Astrocyte (in vitro differentiated cells and primary cell): ENCODE measurements at regions not wholly inside any gene's neighbourhood (a gene's known extent, or its start where the extent isn't known, plus 50 kb on each side); places are given as distances from the start of the nearest gene placed in this dataset.

Experiments used
- DNase-seq: peaks from one replicate; pipeline ENCODE4 v3.0.0-alpha.2; 2010; ENCODE audit warnings: low read depth
- FAIRE-seq: peaks from 2 replicates; lab custom pipeline; 2011; peaks lifted over from hg19 to GRCh38; lab: Jason Lieb, UNC
- H2AFZ ChIP-seq: 2 replicates; pipeline ENCODE4 v1.6.0; 2012; ENCODE audit warnings: low read depth, low read length, inconsistent platforms
- H3K27ac ChIP-seq: 2 replicates; pipeline ENCODE4 v1.5.1; 2011; ENCODE audit warnings: low read depth, low read length, inconsistent platforms
- H3K27me3 ChIP-seq: 2 replicates; pipeline ENCODE4 v1.6.0; 2011; ENCODE audit warnings: low read length, inconsistent platforms; ENCODE audit not compliant: insufficient read depth
- H3K36me3 ChIP-seq: 2 replicates; pipeline ENCODE4 v1.5.1; 2011; ENCODE audit warnings: low read length, inconsistent platforms; ENCODE audit not compliant: insufficient read depth
- H3K4me1 ChIP-seq: 2 replicates; pipeline ENCODE4 v1.5.1; 2011; ENCODE audit warnings: low read length, inconsistent platforms; ENCODE audit not compliant: insufficient read depth
- H3K4me2 ChIP-seq: 2 replicates; pipeline ENCODE4 v1.6.0; 2012; ENCODE audit warnings: low read length, inconsistent platforms
- H3K4me3 ChIP-seq: 2 replicates; pipeline ENCODE4 v1.5.1; 2011; ENCODE audit warnings: low read depth, mild to moderate bottlenecking, low read length, inconsistent platforms; ENCODE audit not compliant: insufficient read depth
- H3K79me2 ChIP-seq: 2 replicates; pipeline ENCODE4 v1.6.0; 2012; ENCODE audit warnings: mild to moderate bottlenecking, low read length, inconsistent platforms; ENCODE audit not compliant: insufficient read depth
- H3K9ac ChIP-seq: 2 replicates; pipeline ENCODE4 v1.6.0; 2012; ENCODE audit warnings: mild to moderate bottlenecking, low read length, inconsistent platforms
- H3K9me3 ChIP-seq: 2 replicates; pipeline ENCODE4 v1.5.1; 2012; ENCODE audit warnings: low read depth, mild to moderate bottlenecking, low read length, inconsistent platforms; ENCODE audit not compliant: insufficient read depth
- H4K20me1 ChIP-seq: 2 replicates; pipeline ENCODE4 v1.6.0; 2012; ENCODE audit warnings: low read length, inconsistent platforms; ENCODE audit not compliant: insufficient read depth
- H3K27ac Mint-ChIP-seq: one replicate; pipeline ENCODE4 v1.8.0; 2021; ENCODE audit warnings: mild to moderate bottlenecking, mixed read lengths; ENCODE audit not compliant: unreplicated experiment
- H3K27me3 Mint-ChIP-seq: one replicate; pipeline ENCODE4 v1.8.0; 2021; ENCODE audit warnings: low read depth, mixed read lengths; ENCODE audit not compliant: unreplicated experiment
- H3K36me3 Mint-ChIP-seq: one replicate; pipeline ENCODE4 v1.8.0; 2021; ENCODE audit warnings: low read depth, mixed read lengths; ENCODE audit not compliant: unreplicated experiment
- H3K4me1 Mint-ChIP-seq: one replicate; pipeline ENCODE4 v1.8.0; 2021; ENCODE audit warnings: low read depth, mixed read lengths; ENCODE audit not compliant: unreplicated experiment
- H3K4me3 Mint-ChIP-seq: one replicate; pipeline ENCODE4 v1.8.0; 2021; ENCODE audit warnings: mild to moderate bottlenecking, moderate library complexity, mixed read lengths; ENCODE audit not compliant: unreplicated experiment
- H3K9me3 Mint-ChIP-seq: one replicate; pipeline ENCODE4 v1.8.0; 2021; ENCODE audit warnings: mild to moderate bottlenecking, mixed read lengths; ENCODE audit not compliant: unreplicated experiment
- CTCF ChIP-seq: IDR thresholded peaks from 2 replicates; pipeline ENCODE4 v1.5.1; 2011; ENCODE audit warnings: low read depth, mild to moderate bottlenecking, inconsistent platforms, low read length, moderate library complexity; ENCODE audit not compliant: insufficient read depth
- EZH2 ChIP-seq: IDR thresholded peaks from 2 replicates; pipeline ENCODE4 v1.6.1; 2012; ENCODE audit warnings: mild to moderate bottlenecking, low read length, inconsistent platforms; ENCODE audit not compliant: insufficient read depth

- Histone ChIP-seq H3K36me3 (no peaks in the 10 kb centered on the region), H3K9ac (no peak overlapping the region), H3K27ac (no peak overlapping the region), H3K27me3 (no peaks in the 10 kb centered on the region), H3K4me2 (no peak overlapping the region), H4K20me1 (no peaks in the 10 kb centered on the region), H3K79me2 (no peaks in the 10 kb centered on the region), H3K4me3 (no peak overlapping the region), H3K4me1 (no peaks in the 10 kb centered on the region), H3K9me3 (no peaks in the 10 kb centered on the region), H2AFZ (no peak overlapping the region)
- H3K27me3 Mint-ChIP-seq = no peaks in the 10 kb centered on the region
- H3K4me3 Mint-ChIP-seq = no peak overlapping the region
- FAIRE-seq = no peak
- H3K27ac Mint-ChIP-seq = no peak overlapping the region
- no peaks in the 10 kb centered on the region for H3K4me1 Mint-ChIP-seq
- H3K36me3 Mint-ChIP-seq = no peaks in the 10 kb centered on the region
- H3K9me3 Mint-ChIP-seq = no peaks in the 10 kb centered on the region
- DNase-seq = no peak
- TF ChIP-seq EZH2 = no peak
These were observed 152.3 kb downstream of the IPMK start for GRCh38 chr10:58115218-58116050.

GRCh38 chr10:58109731-58110130 is 158.0 kb downstream of the IPMK start:
- Mint-ChIP-seq H3K4me1 (peaks cover 15% of the 10 kb centered on the region), H3K9me3 (peaks cover 3% of the 10 kb centered on the region), H3K27ac (no peak overlapping the region), H3K27me3 (no peaks in the 10 kb centered on the region), H3K36me3 (no peaks in the 10 kb centered on the region), H3K4me3 (no peak overlapping the region)
- DNase-seq = peak; percentile 34
- Histone ChIP-seq H3K27ac (no peak overlapping the region), H3K4me2 (no peak overlapping the region), H3K27me3 (no peaks in the 10 kb centered on the region), H4K20me1 (no peaks in the 10 kb centered on the region), H3K4me3 (no peak overlapping the region), H2AFZ (no peak overlapping the region), H3K4me1 (peaks cover 7% of the 10 kb centered on the region), H3K36me3 (no peaks in the 10 kb centered on the region), H3K9me3 (no peaks in the 10 kb centered on the region), H3K79me2 (no peaks in the 10 kb centered on the region), H3K9ac (no peak overlapping the region)
- no peak for TF ChIP-seq EZH2
- no peak for TF ChIP-seq CTCF
- no peak for FAIRE-seq

DNA sequence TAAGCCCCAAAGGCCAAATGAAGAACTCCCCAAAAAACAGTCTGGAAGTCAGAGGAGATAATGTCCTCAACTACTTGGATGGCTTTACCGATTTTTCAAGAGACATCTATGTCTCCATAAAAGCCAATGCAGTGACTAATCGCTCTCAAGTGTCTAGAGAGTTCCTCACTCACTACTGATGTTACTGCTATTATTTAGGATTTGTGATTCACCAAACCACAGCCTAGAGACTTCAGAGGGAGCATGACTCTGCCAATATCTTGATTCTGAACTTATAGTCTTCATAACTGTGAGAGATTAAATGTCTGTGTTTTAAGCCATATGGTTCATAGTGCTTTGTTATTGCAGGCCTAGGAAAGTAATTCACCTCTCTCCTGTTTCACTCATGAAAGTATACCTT is 160.2 kb downstream of the IPMK start:
- H3K4me3 ChIP-seq = no peak overlapping the region
- H2AFZ ChIP-seq = no peak overlapping the region
- FAIRE-seq (peak; percentile 76), DNase-seq (peak; percentile 93)
- H3K36me3 ChIP-seq = no peaks in the 10 kb centered on the region
- TF ChIP-seq CTCF (no peak), EZH2 (no peak)
- Mint-ChIP-seq H3K36me3 (no peaks in the 10 kb centered on the region), H3K27ac (peak overlapping the region; percentile 69), H3K27me3 (no peaks in the 10 kb centered on the region), H3K4me1 (peaks cover 15% of the 10 kb centered on the region), H3K4me3 (no peak overlapping the region), H3K9me3 (peaks cover 3% of the 10 kb centered on the region)
- H4K20me1 ChIP-seq = no peaks in the 10 kb centered on the region
- peaks cover 13% of the 10 kb centered on the region for H3K4me1 ChIP-seq
- no peaks in the 10 kb centered on the region for H3K79me2 ChIP-seq
- H3K9ac ChIP-seq = no peak overlapping the region
- peak overlapping the region; percentile 37 for H3K4me2 ChIP-seq
- H3K27ac ChIP-seq = no peak overlapping the region
- H3K9me3 ChIP-seq = no peaks in the 10 kb centered on the region
- no peaks in the 10 kb centered on the region for H3K27me3 ChIP-seq
